ENCODE measurements at regions not wholly inside any gene's neighbourhood (a gene's known extent, or its start where the extent isn't known, plus 50 kb on each side); places are given as distances from the start of the nearest gene placed in this dataset.

Small RNAs in the stretch of these regions (microRNA-seq; reads per million reads assigned to microRNA genes)
- gene MIR5100: 2.2 reads per million

All from cardiac septum (tissue), 1 donor.